AG08396 (cell line): ENCODE measurements at regions not wholly inside any gene's neighbourhood (a gene's known extent, or its start where the extent isn't known, plus 50 kb on each side); places are given as distances from the start of the nearest gene placed in this dataset.
"Not testable (repeated sequence)": the region's sequence is repeated elsewhere in the genome, so short reads cannot be mapped to it uniquely, and the experiment has no call there.

Experiments
- DNase-seq: peaks from one replicate; pipeline ENCODE4 v3.0.0; 2012; ENCODE audit warnings: low spot score, mixed read lengths

GRCh38 chr3:94336046-94336753, 273.3 kb downstream of the NSUN3 start:
- DNase-seq: peak; percentile 22

DNA sequence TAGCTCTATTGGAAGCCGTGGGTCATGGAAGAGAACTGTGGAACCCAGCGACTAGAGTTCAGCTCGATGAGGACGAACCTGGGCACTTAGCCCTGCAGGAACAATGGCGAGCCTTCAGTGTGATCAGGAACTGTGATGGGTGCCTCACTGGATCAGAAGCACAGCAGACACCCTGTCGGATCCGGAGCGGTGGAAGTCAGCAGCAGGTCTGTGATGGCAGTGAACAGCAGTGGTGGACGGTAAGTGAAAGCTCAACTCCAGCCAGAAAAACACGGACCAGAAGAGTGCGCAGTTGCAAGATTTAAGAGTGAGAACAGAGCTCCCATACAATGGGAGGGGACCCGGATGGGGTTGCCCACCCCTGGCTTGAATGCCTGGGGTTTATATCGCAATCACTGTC, 282.2 kb downstream of the NSUN3 start:
- DNase-seq: no peak

DNA sequence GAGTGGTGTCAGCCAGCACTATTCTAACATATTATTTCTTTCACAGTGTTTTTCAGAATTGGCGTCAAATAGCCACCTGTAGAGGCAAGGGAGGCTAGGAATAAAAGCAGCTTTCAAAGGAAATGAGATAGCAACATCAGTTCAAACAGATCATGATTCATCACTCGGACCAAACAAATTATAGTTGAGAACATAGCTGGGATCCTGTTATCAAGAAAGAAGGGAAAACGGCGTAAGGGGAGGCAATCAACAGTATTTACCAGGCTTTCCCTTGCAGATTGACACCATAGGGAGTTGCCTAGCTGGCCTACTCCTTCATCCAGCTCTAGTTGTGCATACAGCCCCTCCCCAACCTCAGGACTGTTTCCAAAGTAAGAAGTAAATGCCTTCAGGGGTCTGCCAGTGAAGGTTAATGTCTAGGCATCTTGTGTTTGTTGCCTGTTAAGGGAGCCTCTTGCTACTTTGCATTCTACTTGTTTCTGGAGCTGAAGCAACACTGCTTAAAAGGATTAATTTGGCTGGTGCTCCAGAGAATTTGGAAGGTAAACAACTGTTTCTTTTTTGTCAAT, 286.5 kb downstream of the NSUN3 start:
- DNase-seq: no peak

DNA sequence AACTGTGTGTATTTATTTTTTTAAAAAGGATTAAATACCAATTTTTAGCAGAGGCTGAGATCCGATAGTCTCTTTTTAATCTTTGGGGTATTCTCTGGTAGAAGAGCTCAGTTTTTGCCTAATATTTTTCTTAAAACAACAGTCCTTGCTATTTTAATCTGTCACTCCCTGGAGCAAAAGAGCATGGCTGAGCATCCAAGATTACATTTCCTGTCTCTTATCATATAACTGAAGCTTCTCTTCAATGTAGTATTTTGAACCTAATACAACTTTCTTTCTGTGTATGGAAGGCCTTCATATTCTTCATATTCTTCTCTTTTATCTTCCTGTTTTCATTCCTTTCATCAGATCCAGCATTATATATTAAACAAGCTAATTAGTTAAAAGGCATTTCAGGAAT, 293.7 kb downstream of the NSUN3 start:
- DNase-seq: no peak

DNA sequence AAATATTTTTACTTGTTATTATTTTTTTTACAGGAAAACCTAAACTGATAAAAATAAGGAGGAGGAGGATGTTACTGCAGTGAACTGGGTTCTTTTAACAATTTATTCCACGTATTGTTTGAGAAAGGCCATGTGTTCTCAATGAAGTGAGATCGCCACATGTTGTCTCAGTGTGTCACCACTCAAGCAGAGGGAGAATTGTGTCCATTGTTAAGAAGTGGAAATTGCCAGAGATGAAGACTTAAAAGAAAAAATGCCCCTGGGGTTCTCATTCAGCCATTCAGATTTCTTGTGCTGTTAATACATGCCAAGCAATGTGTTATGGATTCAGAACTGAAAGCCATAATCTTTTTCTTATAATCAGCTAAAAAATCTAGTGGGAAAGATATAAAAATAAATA, 297.1 kb downstream of the NSUN3 start:
- no peak for DNase-seq

- DNase-seq: no peak
These were observed 298.1 kb downstream of the NSUN3 start for GRCh38 chr3:94360987-94361386.

GRCh38 chr3:94362393-94362792, 299.5 kb downstream of the NSUN3 start:
- no peak for DNase-seq

GRCh38 chr3:94365006-94365405, 302.1 kb downstream of the NSUN3 start:
- no peak for DNase-seq

- no peak for DNase-seq
These were observed 309.2 kb downstream of the NSUN3 start for GRCh38 chr3:94372026-94372425.

- DNase-seq: no peak
These were observed 310.6 kb downstream of the NSUN3 start for GRCh38 chr3:94373456-94373855.

- DNase-seq: no peak
These were observed 311.7 kb downstream of the NSUN3 start for GRCh38 chr3:94374439-94375161.

DNA sequence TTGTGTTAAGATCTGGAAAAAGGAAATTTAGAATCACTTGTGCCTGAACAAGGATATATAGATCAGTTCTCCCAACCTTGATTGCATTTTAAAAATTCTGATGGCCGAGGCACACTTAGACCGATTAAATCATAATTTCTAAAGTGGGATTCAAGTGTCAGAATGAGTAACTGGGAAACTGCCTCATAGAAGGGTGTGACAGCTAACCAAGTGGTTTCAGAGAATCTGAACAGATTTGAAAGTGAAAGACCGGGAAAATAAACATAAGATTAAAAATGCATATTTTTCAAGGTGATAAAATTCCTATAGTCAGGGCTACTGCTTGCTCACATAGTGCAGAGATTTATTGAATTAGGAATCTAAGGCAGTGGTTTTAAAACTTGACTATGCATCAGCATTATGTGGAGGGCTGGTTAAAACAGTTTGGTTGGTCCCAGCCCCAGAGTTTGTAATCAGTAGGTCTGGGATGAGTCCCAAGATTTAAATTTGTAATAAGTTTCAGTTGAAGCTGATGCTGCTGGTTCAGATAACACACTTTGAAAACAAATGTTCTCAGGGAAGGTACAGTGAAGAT, 314.3 kb downstream of the NSUN3 start:
- DNase-seq: not testable (repeated sequence)

DNA sequence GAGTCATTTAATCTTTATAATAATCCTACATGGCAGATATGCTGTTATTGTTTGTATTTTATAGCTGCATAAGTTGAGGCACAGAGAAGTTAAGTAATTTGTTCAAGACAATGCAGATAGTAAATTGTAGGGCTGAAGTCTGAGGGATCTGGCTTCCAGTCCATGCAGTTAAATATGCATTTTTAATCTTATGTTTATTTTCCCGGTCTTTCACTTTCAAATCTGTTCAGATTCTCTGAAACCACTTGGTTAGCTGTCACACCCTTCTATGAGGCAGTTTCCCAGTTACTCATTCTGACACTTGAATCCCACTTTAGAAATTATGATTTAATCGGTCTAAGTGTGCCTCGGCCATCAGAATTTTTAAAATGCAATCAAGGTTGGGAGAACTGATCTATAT, 315.0 kb downstream of the NSUN3 start:
- DNase-seq: not testable (repeated sequence)

DNA sequence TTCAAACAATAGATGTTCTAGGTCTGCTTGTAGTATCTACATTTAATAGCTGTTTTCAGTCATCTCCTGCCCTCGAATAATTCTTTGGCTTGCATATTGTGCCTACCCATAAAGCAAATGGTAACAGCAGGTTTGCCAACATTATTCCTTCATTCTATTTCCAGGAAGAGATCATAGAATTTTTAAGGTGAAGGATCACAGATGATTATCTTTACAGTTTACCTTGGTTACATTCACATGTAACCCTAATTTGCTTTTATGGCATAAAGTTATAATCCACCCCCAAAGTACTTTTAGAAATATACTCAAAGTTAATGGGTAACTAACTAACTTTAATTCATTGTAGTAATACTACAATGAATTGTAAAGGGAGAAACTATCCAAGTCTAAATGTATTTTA, 315.5 kb downstream of the NSUN3 start:
- no peak for DNase-seq

DNA sequence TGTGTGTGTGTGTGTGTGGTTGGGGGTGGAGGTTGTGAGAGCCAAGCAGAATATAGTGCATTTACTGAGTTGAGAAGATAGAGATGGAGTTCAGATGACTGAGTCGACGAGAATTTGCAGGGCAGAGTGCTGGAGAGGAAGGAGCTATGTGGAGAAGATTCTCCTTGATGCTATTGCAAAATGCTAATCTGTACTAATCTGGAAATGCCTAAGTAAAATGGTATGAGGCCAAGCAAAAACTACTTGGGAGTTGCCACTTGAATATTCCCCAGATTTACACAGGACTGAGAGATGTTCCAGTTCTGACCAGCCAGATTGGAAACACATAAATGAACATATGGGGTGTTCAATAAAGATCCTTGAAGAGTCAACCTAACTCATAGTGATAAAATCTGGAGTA, 316.4 kb downstream of the NSUN3 start:
- DNase-seq: no peak

DNA sequence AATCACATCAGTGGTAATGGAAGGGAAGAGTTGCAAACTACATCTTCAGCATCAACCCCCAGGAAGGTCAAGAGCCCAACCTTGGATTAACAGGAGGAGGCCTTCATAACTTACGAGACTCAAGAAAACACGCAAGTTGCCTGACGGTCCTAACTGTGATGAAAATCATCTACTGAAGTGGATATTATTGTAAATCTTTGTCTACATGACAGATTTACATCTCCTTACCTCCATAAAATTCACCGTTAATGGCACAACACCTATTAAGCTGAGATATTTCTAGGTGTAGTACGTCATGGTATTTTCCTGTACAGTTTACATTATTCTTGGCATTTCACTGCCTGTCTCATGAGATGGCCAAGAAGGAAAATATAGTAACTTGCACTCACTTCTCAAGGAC, 332.0 kb downstream of the NSUN3 start:
- DNase-seq: no peak

GRCh38 chr3:94395851-94396250, 333.0 kb downstream of the NSUN3 start:
- DNase-seq: no peak

DNA sequence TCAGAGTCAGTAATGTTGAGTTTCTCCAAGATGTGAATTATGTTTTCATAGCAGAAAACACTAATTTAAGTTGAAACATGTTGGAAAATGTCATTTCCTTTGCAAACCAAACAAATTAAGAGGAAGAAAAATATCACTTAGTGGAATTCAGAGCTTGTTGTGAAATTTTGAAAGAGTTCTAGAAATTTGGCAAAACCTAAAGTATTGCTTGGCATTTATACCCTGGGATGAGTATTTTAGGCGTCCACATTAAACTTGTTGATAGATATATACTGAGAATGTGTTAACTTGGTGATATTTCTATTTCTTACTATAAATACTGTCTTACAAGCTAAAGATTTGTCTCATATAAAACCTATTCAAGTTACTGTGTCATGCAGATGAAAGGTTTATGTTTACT, 335.2 kb downstream of the NSUN3 start:
- DNase-seq: no peak

DNA sequence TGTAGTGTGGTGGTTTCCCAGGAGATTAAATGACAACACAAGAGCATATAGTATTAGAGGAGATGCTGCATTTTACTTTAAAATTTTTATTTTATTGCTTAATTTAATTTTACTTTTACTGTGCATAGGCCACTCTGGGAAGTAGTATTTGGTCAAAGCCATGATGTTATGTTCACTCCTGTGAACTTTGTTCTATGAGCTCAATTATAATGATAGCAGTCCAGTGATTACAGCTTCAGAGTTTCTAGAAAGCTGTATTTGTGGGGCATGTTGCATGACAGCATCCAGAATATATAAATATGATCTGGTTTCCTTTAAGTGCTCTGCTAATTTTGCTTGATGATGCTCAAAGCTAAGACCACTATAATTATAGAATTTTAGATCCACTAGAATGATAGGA, 338.6 kb downstream of the NSUN3 start:
- no peak for DNase-seq

DNA sequence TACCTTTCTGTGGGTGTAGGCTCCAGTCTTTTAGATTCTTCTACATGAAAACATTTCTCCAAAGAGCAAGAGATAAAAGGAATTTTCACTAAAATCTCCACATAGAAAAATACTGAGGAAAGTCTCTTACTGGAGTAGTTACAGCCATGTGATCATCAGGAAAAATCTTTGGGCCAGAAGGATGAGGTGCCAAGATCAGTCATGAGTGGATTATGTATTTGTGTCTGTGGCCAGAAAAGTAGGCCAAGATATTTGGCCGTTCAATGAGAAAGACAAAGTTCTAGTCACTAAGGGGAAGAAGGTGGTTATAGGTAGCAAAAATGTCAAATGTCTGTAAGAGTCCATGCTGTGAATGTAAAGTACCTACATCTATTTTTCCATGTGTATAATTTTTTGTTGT, 339.3 kb downstream of the NSUN3 start:
- no peak for DNase-seq

DNA sequence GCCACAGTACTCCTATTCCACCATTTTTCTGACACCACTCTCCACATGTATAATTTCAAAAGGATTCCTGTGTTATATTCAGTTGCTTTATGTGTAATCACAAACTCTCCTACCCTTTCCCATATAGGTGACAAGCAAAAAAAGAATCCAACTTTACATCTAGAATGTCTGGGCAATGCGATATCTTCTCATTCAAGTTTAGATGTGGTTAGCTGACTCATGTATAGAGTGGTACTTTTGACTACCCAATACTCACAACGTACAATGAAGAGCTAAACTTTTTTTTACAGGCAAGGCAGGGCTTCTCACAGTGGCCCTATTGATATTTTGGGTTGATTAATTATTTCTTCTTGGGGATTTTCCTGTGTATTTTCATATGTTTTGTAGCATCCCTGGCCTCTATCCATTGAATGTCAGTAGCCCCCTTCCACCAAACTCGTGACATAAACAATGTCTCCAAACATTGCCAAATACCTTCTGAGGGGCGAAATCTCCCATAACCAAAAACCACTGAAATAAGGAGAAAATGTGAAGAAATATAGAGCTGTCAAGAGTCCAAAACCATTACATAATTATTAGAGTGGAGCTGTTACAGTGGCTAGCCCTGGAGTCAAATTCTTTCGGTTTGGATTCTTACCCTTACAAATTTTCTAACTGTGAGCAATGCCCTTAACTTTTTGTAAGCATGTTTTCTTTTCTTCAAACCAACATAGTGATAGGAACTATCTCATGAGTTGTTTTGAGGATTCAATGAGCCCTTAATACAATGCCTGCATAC, 342.6 kb downstream of the NSUN3 start:
- no peak for DNase-seq

- no peak for DNase-seq
These were observed 343.7 kb downstream of the NSUN3 start for GRCh38 chr3:94406595-94406994.
